AG10803 (cell line): ENCODE measurements at regions not wholly inside any gene's neighbourhood (a gene's known extent, or its start where the extent isn't known, plus 50 kb on each side); places are given as distances from the start of the nearest gene placed in this dataset.
"Not testable (repeated sequence)": the region's sequence is repeated elsewhere in the genome, so short reads cannot be mapped to it uniquely, and the experiment has no call there.

Source experiments
- DNase-seq: peaks from one replicate; pipeline ENCODE4 v3.0.0; 2010; ENCODE audit warnings: low read depth
- H3K4me3 ChIP-seq: 2 replicates; pipeline ENCODE4 v1.5.1; 2011; ENCODE audit warnings: mild to moderate bottlenecking, low read length, control low read depth
- CTCF ChIP-seq: conservative IDR thresholded peaks from 2 replicates; pipeline ENCODE4 v1.5.1; 2011; ENCODE audit warnings: mild to moderate bottlenecking, low read length, control low read depth, inconsistent platforms

GRCh38 chr3:191135175-191135574 is 63.9 kb upstream of the OSTN start:
- H3K4me3 ChIP-seq: no peak overlapping the region
- no peak for TF ChIP-seq CTCF
- no peak for DNase-seq

- no peak overlapping the region for H3K4me3 ChIP-seq
- TF ChIP-seq CTCF: no peak
- no peak for DNase-seq
Measured at GRCh38 chr3:191133359-191133758, 65.7 kb upstream of the OSTN start.

GRCh38 chr3:191131305-191131704 is 67.7 kb upstream of the OSTN start:
- no peak for DNase-seq
- no peak for TF ChIP-seq CTCF
- H3K4me3 ChIP-seq: no peak overlapping the region

- not testable (repeated sequence) for H3K4me3 ChIP-seq, DNase-seq
Measured at GRCh38 chr3:191124891-191125290, 74.2 kb upstream of the OSTN start.

GRCh38 chr3:191123946-191124345 is 75.1 kb upstream of the OSTN start:
- no peak overlapping the region for H3K4me3 ChIP-seq
- no peak for DNase-seq
- no peak for TF ChIP-seq CTCF

- no peak overlapping the region for H3K4me3 ChIP-seq
- TF ChIP-seq CTCF: no peak
- no peak for DNase-seq
Measured at GRCh38 chr3:191123231-191123630, 75.8 kb upstream of the OSTN start.

- no peak for DNase-seq
- no peak overlapping the region for H3K4me3 ChIP-seq
- no peak for TF ChIP-seq CTCF
Measured at GRCh38 chr3:191120447-191121298, 78.4 kb upstream of the OSTN start.
